T-helper 1 cell treated with Interleukin-12 subunit alpha and Interleukin-12 subunit beta and Interleukin-4 antibody, amounts not matched to agents 30 ng/mL and 1 ng/mL, for 36 hours (primary cell): ENCODE measurements at regions not wholly inside any gene's neighbourhood (a gene's known extent, or its start where the extent isn't known, plus 50 kb on each side); places are given as distances from the start of the nearest gene placed in this dataset.
"Not testable (repeated sequence)": the region's sequence is repeated elsewhere in the genome, so short reads cannot be mapped to it uniquely, and the experiment has no call there.

Experiments used
- intact Hi-C: fragments of 100-400 bp; cut with micrococcal nuclease; formaldehyde crosslinking; loops from one replicate; pipeline ENCODE4 v1.15.1; 2024

DNA sequence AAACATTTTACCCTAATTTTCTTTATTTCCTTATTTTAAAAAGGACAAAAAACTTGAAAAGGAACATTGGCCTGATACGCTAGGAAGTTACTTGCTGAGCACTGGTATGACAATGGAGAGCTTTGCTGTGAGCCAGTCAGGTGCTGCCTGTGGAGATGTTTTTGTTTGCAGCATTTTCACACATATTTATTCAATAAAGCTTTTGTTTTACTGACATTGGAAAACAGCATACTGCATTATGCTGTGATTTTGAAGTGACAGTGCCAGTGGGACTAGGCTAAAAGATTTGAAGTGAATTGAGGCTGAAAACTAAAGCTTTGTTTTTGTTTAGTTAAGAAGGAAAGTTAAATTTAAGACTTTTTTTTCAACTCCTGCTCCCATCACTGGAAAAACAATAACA is 470.7 kb upstream of the ZEB2 start:
- intact Hi-C loops, result no loop called here

- intact Hi-C loops, result no loop called here
Measured at GRCh38 chr2:144989579-144990270, 469.8 kb upstream of the ZEB2 start.

DNA sequence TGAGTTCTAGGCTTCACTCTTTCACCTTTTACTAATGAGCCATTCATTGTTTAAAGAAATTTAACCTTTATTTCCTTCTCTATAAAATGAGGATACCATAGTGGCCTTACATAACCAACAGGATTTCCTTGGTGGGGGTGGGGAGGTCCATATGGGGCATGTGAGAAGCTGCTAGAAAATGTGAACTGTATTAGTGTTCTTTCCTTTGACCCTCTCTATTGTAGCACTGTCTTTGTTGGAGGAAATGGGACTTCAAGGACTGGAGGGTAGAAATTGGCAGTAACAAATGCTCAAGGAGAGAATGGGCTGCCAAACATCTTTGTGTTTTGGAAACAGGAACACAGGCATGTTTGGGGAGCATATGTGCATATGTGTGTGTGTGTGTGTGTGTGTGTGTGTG is 468.7 kb upstream of the ZEB2 start:
- intact Hi-C loops, result no loop called here

DNA sequence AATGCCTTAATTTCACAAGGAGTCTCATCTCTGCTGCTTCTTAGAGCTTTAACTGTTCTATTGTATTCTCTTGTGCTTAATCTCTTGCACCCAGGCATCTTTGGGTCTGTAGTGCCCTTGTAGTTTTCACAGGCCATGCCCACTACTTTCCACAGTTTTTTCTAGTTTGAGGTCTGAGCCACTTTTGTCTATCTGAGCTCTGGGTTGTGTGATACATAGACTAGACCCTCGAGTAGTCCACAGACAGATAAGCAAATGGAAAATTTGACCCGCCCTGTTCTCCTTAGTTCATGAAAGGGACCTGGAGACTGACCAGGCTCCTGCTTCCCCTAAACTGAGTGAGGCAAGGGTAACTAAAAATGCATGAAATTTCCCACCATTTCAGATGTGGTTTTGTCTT is 466.8 kb upstream of the ZEB2 start:
- intact Hi-C loops, result no loop called here

DNA sequence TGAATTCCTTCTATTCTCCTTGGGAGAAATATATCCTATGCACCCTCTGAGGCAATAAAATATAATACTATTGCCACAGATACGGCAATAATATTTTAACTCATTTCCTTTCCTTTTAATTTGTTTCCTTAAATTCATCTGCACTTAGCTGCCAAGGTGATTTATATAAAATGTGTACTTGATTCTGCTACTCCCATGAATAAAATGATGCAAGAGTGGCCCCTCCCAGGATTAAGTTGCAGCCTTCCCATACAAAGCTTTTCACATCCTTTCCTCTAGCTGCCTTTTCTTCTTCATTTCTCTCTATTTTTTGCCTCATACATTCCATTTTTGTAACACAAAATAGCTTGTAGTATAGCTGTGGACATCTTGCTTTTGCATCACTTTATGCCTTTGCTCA is 464.1 kb upstream of the ZEB2 start:
- intact Hi-C loops, result no loop called here

DNA sequence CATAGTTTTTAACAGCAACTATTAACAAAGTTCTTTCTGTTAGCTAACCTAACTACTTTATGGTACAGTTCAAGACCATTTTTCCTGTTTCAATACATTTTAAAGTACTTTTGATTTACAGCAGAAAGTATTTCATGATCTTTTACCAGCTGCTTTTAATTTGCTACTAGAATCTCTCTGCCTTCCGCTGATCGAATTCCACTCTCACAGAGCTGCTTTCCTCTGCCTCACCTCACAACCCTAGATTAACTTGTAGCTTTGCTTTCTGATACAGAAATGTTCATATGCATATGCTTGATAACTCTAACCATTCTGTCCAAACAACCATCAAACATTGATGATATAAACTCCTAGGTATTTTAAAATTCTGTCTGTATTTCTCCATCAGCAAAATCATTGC is 463.2 kb upstream of the ZEB2 start:
- intact Hi-C loops, result no loop called here

GRCh38 chr2:144982481-144982880 is 462.6 kb upstream of the ZEB2 start:
- intact Hi-C loops, result no loop called here

DNA sequence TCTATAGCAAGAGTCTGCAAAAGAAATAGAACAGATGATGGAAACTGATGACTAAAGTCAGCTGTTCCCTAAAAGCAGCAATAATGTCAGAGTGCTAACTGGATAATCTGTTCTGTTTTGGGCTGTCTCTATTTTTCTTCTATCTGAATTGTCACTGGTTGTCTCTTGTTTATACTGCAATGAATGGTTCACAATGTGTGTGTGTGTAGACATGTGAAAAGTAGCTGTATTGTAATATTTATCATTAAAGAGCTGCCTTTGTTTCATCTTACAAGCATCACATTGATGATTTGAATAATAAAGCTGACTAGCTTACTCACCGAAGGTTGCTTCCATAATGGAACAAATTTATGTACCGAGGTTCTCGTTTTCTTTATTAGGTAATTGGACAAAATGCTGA is 456.0 kb upstream of the ZEB2 start:
- intact Hi-C loops, result no loop called here

DNA sequence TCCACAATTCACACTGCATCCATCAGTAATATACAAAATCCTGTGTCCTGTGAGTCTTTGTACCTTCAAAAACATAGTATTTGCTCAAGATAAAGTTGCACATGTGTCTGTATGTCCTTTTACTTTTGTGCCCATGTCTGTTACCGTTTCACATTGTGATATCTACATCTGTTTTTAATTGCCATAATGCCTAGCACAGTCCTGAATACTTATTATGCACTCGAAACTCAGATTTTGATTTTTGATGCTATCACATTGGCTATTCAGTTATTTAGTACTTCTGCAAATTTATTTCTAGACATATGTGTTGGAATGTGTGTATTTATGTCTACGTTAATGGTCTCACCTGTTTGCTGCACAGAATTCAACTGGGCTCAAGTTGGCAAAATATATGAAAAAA is 452.8 kb upstream of the ZEB2 start:
- intact Hi-C loops, result no loop called here

- intact Hi-C loops, result no loop called here
Measured at GRCh38 chr2:144971786-144972335, 451.9 kb upstream of the ZEB2 start.

DNA sequence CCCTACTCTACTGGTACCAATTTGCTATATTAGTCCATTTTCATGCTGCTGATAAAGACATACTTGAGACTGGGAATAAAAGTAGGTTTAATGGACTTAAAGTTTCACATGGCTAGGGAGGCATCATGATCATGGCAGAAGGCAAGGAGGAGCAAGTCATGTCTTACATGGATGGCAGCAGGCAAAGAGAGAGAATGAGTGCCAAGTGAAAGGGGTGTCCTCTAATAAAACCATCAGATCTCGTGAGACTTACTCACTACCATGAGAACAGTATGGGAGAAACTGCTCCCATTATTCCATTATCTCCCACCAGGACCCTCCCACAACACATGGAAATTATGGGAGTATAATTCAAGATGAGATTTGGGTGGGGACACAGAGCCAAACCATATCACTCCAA is 450.5 kb upstream of the ZEB2 start:
- intact Hi-C loops, result not testable (repeated sequence)

DNA sequence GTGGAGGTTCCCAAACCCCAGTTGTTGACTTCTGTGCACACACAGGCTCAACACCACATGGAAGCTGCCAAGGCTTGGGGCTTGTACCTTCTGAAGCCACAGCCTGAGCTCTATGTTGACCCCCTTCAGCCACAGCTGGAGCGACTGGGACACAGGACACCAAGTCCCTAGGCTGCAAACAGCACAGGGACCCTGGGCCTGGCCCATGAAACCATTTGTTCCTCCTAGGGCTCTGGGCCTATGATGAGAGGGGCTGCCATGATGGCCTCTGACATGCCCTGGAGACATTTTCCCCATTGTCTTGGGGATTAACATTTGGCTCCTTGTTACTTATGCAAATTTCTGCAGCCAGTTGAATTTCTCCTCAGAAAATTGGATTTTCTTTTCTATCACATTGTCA is 449.6 kb upstream of the ZEB2 start:
- intact Hi-C loops, result not testable (repeated sequence)

- intact Hi-C loops, result no loop called here
Measured at GRCh38 chr2:144967961-144968360, 448.0 kb upstream of the ZEB2 start.

GRCh38 chr2:144965172-144965571 is 445.3 kb upstream of the ZEB2 start:
- intact Hi-C loops, result no loop called here

DNA sequence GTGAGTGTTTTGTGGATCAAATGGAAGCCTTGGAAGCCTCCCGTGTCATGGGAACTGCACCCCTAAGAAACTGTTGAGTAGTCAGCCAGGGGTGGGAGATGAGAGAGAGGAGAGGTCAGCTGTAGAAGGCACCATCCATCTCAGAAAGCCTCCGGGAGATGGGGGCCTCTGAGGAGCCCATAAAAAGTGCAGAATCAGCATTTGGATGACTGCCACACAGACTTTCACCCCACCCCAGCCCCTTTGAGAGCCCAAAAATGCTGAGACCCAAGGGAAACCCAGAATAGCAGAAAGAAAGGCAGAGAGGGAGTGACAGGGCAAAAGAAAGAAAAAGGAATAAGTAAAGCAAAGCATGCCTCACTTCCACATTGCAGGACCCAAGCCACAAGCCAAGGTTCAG is 443.1 kb upstream of the ZEB2 start:
- intact Hi-C loops, result no loop called here

- intact Hi-C loops, result no loop called here
Measured at GRCh38 chr2:144959416-144959815, 439.5 kb upstream of the ZEB2 start.

- intact Hi-C loops, result no loop called here
Measured at GRCh38 chr2:144950899-144951560, 431.1 kb upstream of the ZEB2 start.

- intact Hi-C loops, result no loop called here
Measured at GRCh38 chr2:144948205-144948855, 428.4 kb upstream of the ZEB2 start.

DNA sequence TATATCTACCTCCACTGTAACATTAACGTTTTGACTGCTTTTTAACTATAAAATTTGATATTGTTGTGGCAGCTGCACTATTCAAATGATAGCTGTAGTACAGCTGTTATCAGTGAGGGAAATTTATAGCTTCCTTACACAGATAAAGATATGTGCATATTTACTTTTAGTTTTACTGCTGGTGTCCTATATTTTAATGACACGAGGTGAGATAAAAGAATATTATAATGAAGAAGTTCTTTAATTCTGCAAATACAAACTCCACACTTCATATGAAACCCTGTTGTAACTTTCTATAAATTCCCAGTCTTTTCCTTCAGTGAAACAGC is 427.8 kb upstream of the ZEB2 start:
- intact Hi-C loops, result no loop called here

DNA sequence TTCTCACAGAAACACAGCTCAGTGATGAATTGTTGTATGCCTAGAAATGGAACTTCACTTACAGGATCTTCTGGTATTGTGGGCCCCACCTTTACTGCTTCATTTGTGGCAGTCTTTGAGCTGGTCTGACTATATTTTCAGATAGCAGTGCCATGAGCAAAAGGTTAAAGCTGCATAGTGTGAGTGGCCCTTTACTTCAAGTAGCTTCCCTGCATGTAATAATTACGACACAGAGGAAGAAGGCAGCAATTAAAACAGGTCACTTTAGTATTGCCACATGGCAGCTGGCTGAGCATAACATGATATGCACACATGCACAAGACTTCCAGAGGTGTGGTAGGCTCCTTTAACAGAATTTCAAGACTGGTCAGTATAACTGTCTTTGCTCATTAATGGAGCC is 426.3 kb upstream of the ZEB2 start:
- intact Hi-C loops, result no loop called here

DNA sequence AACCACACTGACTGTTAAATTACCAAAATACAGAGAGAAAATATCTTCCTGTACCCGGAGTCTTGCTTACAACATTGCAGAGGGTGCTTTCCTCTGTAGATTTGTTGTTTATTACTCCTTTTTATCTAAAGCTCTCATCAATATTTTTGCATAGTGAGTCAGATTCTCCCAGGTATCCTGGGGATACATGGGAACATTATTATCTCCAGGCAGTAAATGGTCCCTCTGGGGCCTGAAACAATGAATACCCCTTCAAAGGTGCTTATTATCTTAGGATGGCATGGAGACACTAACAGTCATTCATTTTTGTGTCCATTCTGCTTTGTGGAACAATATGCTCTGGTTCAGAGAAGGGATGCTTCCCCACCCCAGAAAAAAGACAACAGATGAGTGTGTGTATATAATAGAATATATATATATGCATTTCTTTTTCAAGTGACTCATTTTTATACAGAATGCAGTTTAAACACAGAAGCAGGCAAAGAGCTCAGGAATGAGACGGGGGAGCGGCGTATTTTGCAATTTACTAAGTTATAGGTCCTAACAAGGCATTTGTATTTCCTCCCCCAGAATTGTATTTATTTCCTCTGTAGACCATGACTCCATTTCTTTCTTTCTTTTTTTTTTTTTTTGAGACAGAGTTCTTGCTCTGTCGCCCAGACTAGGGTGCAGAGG is 424.8 kb upstream of the ZEB2 start:
- intact Hi-C loops, result no loop called here

DNA sequence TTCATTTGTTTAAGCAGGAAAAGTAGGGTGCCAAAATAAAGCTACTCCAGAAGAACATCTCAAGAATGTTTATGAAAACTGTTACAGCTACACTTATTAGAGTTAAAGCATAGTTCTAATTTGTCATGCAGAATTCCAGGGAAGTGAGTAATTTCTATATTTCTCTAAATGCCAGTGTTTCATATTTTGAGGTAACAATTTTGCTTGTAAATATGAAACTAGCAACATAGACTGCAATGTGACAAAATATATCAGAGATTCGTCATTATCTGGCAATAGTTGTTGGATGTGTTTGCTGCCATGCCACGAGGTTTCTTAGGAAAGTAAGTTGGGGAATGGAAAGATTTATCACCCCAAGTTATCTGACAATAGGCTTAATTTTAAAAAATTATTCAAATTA is 424.1 kb upstream of the ZEB2 start:
- intact Hi-C loops, result no loop called here
